Small intestine (tissue), 7 donors: ENCODE measurements at regions not wholly inside any gene's neighbourhood (a gene's known extent, or its start where the extent isn't known, plus 50 kb on each side); places are given as distances from the start of the nearest gene placed in this dataset.
A peak's percentile ranks its signal among the peaks of the same experiment; 100 is the strongest.

Source experiments
- DNase-seq, 2 donors: peaks; one replicate each; pipeline versions ENCODE4 v3.0.0 to v3.0.0-alpha.2; 2013
- FAIRE-seq: peaks from 2 replicates; lab custom pipeline; 2012; peaks lifted over from hg19 to GRCh38; lab: Jason Lieb, UNC
- H3K27ac ChIP-seq, 3 donors: one replicate each; pipeline ENCODE4 v1.5.1; 2013; ENCODE audit warnings: low read length in 2 of 3, mild to moderate bottlenecking in 2 of 3, control low read depth in 1 of 3, inconsistent platforms in 1 of 3, low read depth in 1 of 3, moderate library complexity in 1 of 3
- H3K27me3 ChIP-seq, 3 donors: one replicate each; pipeline ENCODE4 v1.6.1; 2013; ENCODE audit warnings: low read length in 3 of 3, inconsistent platforms in 1 of 3; ENCODE audit not compliant: control insufficient read depth in 3 of 3, insufficient read depth in 3 of 3
- H3K36me3 ChIP-seq, 3 donors: one replicate each; pipeline ENCODE4 v1.6.1; 2013; ENCODE audit warnings: low read length in 3 of 3, inconsistent platforms in 1 of 3, low read depth in 1 of 3, mild to moderate bottlenecking in 1 of 3, moderate library complexity in 1 of 3; ENCODE audit not compliant: control insufficient read depth in 3 of 3, insufficient read depth in 2 of 3
- H3K4me1 ChIP-seq, 3 donors: one replicate each; pipeline ENCODE4 v1.6.1; 2013; ENCODE audit warnings: low read length in 2 of 3, inconsistent platforms in 1 of 3, low read depth in 1 of 3, mild to moderate bottlenecking in 1 of 3, moderate library complexity in 1 of 3; ENCODE audit not compliant: control insufficient read depth in 3 of 3, insufficient read depth in 2 of 3
- H3K4me3 ChIP-seq, 3 donors: one replicate each; pipeline ENCODE4 v1.5.1; 2013; ENCODE audit warnings: low read length in 3 of 3, control low read depth in 1 of 3, inconsistent platforms in 1 of 3, low read depth in 1 of 3, mild to moderate bottlenecking in 1 of 3, moderate library complexity in 1 of 3
- H3K9me3 ChIP-seq, 2 donors: one replicate each; pipeline ENCODE4 v1.6.1; 2013; ENCODE audit warnings: low read depth in 1 of 2, low read length in 1 of 2; ENCODE audit not compliant: control insufficient read depth in 2 of 2, insufficient read depth in 1 of 2
- WGBS, 3 donors: extraction: QIAGEN DNeasy Blood & Tissue Kit; methylation state at CpG; one replicate each; pipeline ENCODE4 v1.1.7; 2013; 5-methylcytosine and 5-hydroxymethylcytosine counted together
- donor health status: healthy with polysubstance abuse.
- donor health status: control.
- donor health status: control.
- donor health status: Bipolar disorder and iron deficiency.
- donor health status: healthy.

GRCh38 chr6:154593122-154593521, 82.6 kb upstream of the CNKSR3 start:
- peak overlapping the region in 1 of 3 donors; percentile 5 for H3K27ac ChIP-seq
- no peak overlapping the region for H3K4me3 ChIP-seq
- DNase-seq (peak in 1 of 2 donors; percentile 36), FAIRE-seq (no peak)
- no peaks in the 10 kb centered on the region for H3K36me3 ChIP-seq
- WGBS, 3 donors = 87 to 88% (median 87%) methylated on average over 7 of the region's 7 CpGs
- H3K27me3 ChIP-seq = no peaks in the 10 kb centered on the region
- peaks cover 0 to 13% (median 0%) of the 10 kb centered on the region in 3 donors for H3K4me1 ChIP-seq
- H3K9me3 ChIP-seq = no peaks in the 10 kb centered on the region

- Histone ChIP-seq H3K9me3 (no peaks in the 10 kb centered on the region), H3K4me1 (peaks cover 0 to 13% (median 0%) of the 10 kb centered on the region in 3 donors), H3K4me3 (no peak overlapping the region), H3K36me3 (no peaks in the 10 kb centered on the region), H3K27ac (no peak overlapping the region), H3K27me3 (no peaks in the 10 kb centered on the region)
- WGBS, 3 donors = 89 to 94% (median 93%) methylated on average over 9 of the region's 9 CpGs
- DNase-seq (no peak), FAIRE-seq (no peak)
Observed at GRCh38 chr6:154594496-154595198, 84.2 kb upstream of the CNKSR3 start.

- DNase-seq (no peak), FAIRE-seq (no peak)
- WGBS, 3 donors = 78 to 88% (median 78%) methylated on average over 1 of the region's 1 CpG
- no peak overlapping the region for H3K4me3 ChIP-seq
- H3K27ac ChIP-seq = no peak overlapping the region
- peaks cover 0 to 13% (median 0%) of the 10 kb centered on the region in 3 donors for H3K4me1 ChIP-seq
- no peaks in the 10 kb centered on the region for H3K9me3 ChIP-seq
- H3K27me3 ChIP-seq = no peaks in the 10 kb centered on the region
- H3K36me3 ChIP-seq = no peaks in the 10 kb centered on the region
Observed at GRCh38 chr6:154595538-154595937, 85.1 kb upstream of the CNKSR3 start.

- no peaks in the 10 kb centered on the region for H3K36me3 ChIP-seq
- H3K27me3 ChIP-seq = no peaks in the 10 kb centered on the region
- WGBS, 3 donors = 81 to 87% (median 82%) methylated on average over 2 of the region's 2 CpGs
- peaks cover 0 to 9% (median 0%) of the 10 kb centered on the region in 3 donors for H3K4me1 ChIP-seq
- no peaks in the 10 kb centered on the region for H3K9me3 ChIP-seq
- H3K4me3 ChIP-seq = no peak overlapping the region
- DNase-seq (no peak), FAIRE-seq (no peak)
- H3K27ac ChIP-seq = no peak overlapping the region
Observed at GRCh38 chr6:154596009-154596408, 85.5 kb upstream of the CNKSR3 start.

- FAIRE-seq = no peak
- DNase-seq = no peak
- WGBS, 3 donors = 83 to 85% (median 83%) methylated on average over 2 of the region's 2 CpGs
- Histone ChIP-seq H3K27ac (no peak overlapping the region), H3K27me3 (no peaks in the 10 kb centered on the region), H3K9me3 (no peaks in the 10 kb centered on the region), H3K4me3 (no peak overlapping the region), H3K4me1 (peaks cover 0 to 5% (median 0%) of the 10 kb centered on the region in 3 donors), H3K36me3 (no peaks in the 10 kb centered on the region)
Observed at GRCh38 chr6:154596701-154597100, 86.2 kb upstream of the CNKSR3 start.

GRCh38 chr6:154598399-154598798, 87.9 kb upstream of the CNKSR3 start:
- Histone ChIP-seq H3K4me3 (no peak overlapping the region), H3K36me3 (no peaks in the 10 kb centered on the region), H3K27me3 (no peaks in the 10 kb centered on the region), H3K4me1 (peaks cover 0 to 2% (median 0%) of the 10 kb centered on the region in 3 donors), H3K9me3 (no peaks in the 10 kb centered on the region), H3K27ac (no peak overlapping the region)
- 84 to 88% (median 87%) methylated on average over 6 of the region's 6 CpGs for WGBS, 3 donors
- DNase-seq (no peak), FAIRE-seq (no peak)

GRCh38 chr6:154602296-154602695, 91.8 kb upstream of the CNKSR3 start:
- Histone ChIP-seq H3K9me3 (no peaks in the 10 kb centered on the region), H3K27ac (no peak overlapping the region), H3K4me1 (no peaks in the 10 kb centered on the region), H3K4me3 (no peak overlapping the region), H3K36me3 (no peaks in the 10 kb centered on the region), H3K27me3 (no peaks in the 10 kb centered on the region)
- FAIRE-seq (no peak), DNase-seq (no peak)
- 56 to 67% (median 67%) methylated on average over 5 of the region's 5 CpGs for WGBS, 3 donors

- no peak overlapping the region for H3K4me3 ChIP-seq
- H3K27ac ChIP-seq = no peak overlapping the region
- 56 to 66% (median 57%) methylated on average over 2 of the region's 2 CpGs for WGBS, 3 donors
- no peak for DNase-seq
- H3K36me3 ChIP-seq = no peaks in the 10 kb centered on the region
- no peaks in the 10 kb centered on the region for H3K9me3 ChIP-seq
- no peaks in the 10 kb centered on the region for H3K4me1 ChIP-seq
- H3K27me3 ChIP-seq = no peaks in the 10 kb centered on the region
- FAIRE-seq = no peak
Observed at GRCh38 chr6:154602708-154603107, 92.2 kb upstream of the CNKSR3 start.

GRCh38 chr6:154604119-154604518, 93.6 kb upstream of the CNKSR3 start:
- DNase-seq (no peak), FAIRE-seq (no peak)
- 83 to 91% (median 87%) methylated on average over 8 of the region's 8 CpGs for WGBS, 3 donors
- Histone ChIP-seq H3K4me1 (no peaks in the 10 kb centered on the region), H3K27me3 (no peaks in the 10 kb centered on the region), H3K4me3 (no peak overlapping the region), H3K27ac (no peak overlapping the region), H3K36me3 (no peaks in the 10 kb centered on the region), H3K9me3 (no peaks in the 10 kb centered on the region)
